ENCODE measurements at regions not wholly inside any gene's neighbourhood (a gene's known extent, or its start where the extent isn't known, plus 50 kb on each side); places are given as distances from the start of the nearest gene placed in this dataset.
"Not testable (repeated sequence)": the region's sequence is repeated elsewhere in the genome, so short reads cannot be mapped to it uniquely, and the experiment has no call there.

GRCh38 chr6:27040244-27041042 lies 207.1 kb upstream of the PRSS16 start:
- 25 to 29% methylated on average over 7 of the region's 7 CpGs for WGBS, 2 experiments (ENCODE audit: low coverage in 1 of 2, low lambda C conversion rate in 2 of 2, missing lambda C conversion rate in 2 of 2)
- H3K9me2 ChIP-seq (ENCODE audit: insufficient read depth) = no peaks in the 10 kb centered on the region
- in situ Hi-C loops (cut with MboI) = no loop called here
- no peaks in the 10 kb centered on the region for H3K36me3 ChIP-seq (ENCODE audit: low read depth)
- H2AFZ ChIP-seq = no peak overlapping the region
- no peak overlapping the region for H3K4me3 ChIP-seq
- H3K4me2 ChIP-seq (ENCODE audit: unreplicated experiment) = no peak overlapping the region
- H3K79me2 ChIP-seq (ENCODE audit: insufficient read depth) = no peaks in the 10 kb centered on the region
- no peaks in the 10 kb centered on the region for H3K9me3 ChIP-seq (ENCODE audit: low read depth)
- H4K20me1 ChIP-seq (ENCODE audit: insufficient read depth) = no peaks in the 10 kb centered on the region
- no peak for TF ChIP-seq EZH2phosphoT487 (IDR thresholded peaks at IDR 0.05; ENCODE audit: insufficient read depth, low read depth)
- no peak for TF ChIP-seq EZH2 (IDR thresholded peaks at IDR 0.05; ENCODE audit: insufficient read depth, poor library complexity, severe bottlenecking)
- DNase-seq = no peak
- H3K27me3 ChIP-seq (replicated peaks; ENCODE audit: insufficient read depth) = no peaks in the 10 kb centered on the region
- no peaks in the 10 kb centered on the region for H3F3A ChIP-seq (ENCODE audit: insufficient read depth)
- H3K9ac ChIP-seq = no peak overlapping the region
- no peak overlapping the region for H3K27ac ChIP-seq
- H3K4me1 ChIP-seq (ENCODE audit: insufficient read depth) = no peaks in the 10 kb centered on the region

GRCh38 chr6:27043244-27043643 lies 204.3 kb upstream of the PRSS16 start:
- H3K4me3 ChIP-seq = no peak overlapping the region
- H3K27me3 ChIP-seq (replicated peaks; ENCODE audit: insufficient read depth) = no peaks in the 10 kb centered on the region
- no peak overlapping the region for H3K4me2 ChIP-seq (ENCODE audit: unreplicated experiment)
- TF ChIP-seq EZH2 (IDR thresholded peaks at IDR 0.05; ENCODE audit: insufficient read depth, poor library complexity, severe bottlenecking) (no peak), EZH2phosphoT487 (IDR thresholded peaks at IDR 0.05; ENCODE audit: insufficient read depth, low read depth) (no peak)
- in situ Hi-C loops (cut with MboI) = no loop called here
- no peak overlapping the region for H3K27ac ChIP-seq
- H3K4me1 ChIP-seq (ENCODE audit: insufficient read depth) = no peaks in the 10 kb centered on the region
- H2AFZ ChIP-seq = no peak overlapping the region
- no peak for DNase-seq
- WGBS, 2 experiments (ENCODE audit: low coverage in 1 of 2, low lambda C conversion rate in 2 of 2, missing lambda C conversion rate in 2 of 2) = 53 to 68% methylated on average over 2 of the region's 2 CpGs
- no peaks in the 10 kb centered on the region for H3K9me2 ChIP-seq (ENCODE audit: insufficient read depth)
- H3K36me3 ChIP-seq (ENCODE audit: low read depth) = no peaks in the 10 kb centered on the region
- no peaks in the 10 kb centered on the region for H3K9me3 ChIP-seq (ENCODE audit: low read depth)
- no peak overlapping the region for H3K9ac ChIP-seq
- no peaks in the 10 kb centered on the region for H3K79me2 ChIP-seq (ENCODE audit: insufficient read depth)
- no peaks in the 10 kb centered on the region for H3F3A ChIP-seq (ENCODE audit: insufficient read depth)
- H4K20me1 ChIP-seq (ENCODE audit: insufficient read depth) = no peaks in the 10 kb centered on the region

- H3K36me3 ChIP-seq (ENCODE audit: low read depth); in situ Hi-C loops (cut with MboI): not testable (repeated sequence)
These were observed 202.4 kb upstream of the PRSS16 start for GRCh38 chr6:27045131-27045530.

GRCh38 chr6:27047725-27048124 lies 199.8 kb upstream of the PRSS16 start:
- H3F3A ChIP-seq (ENCODE audit: insufficient read depth); H3K4me1 ChIP-seq (ENCODE audit: insufficient read depth); H3K9me3 ChIP-seq (ENCODE audit: low read depth); H3K4me3 ChIP-seq; H3K36me3 ChIP-seq (ENCODE audit: low read depth); H3K9me2 ChIP-seq (ENCODE audit: insufficient read depth); in situ Hi-C loops (cut with MboI); DNase-seq; H3K4me2 ChIP-seq (ENCODE audit: unreplicated experiment); H3K27me3 ChIP-seq (replicated peaks; ENCODE audit: insufficient read depth); H3K79me2 ChIP-seq (ENCODE audit: insufficient read depth); H3K9ac ChIP-seq; H3K27ac ChIP-seq; H2AFZ ChIP-seq; H4K20me1 ChIP-seq (ENCODE audit: insufficient read depth): not testable (repeated sequence)
- 30 to 35% methylated on average over 5 of the region's 5 CpGs for WGBS, 2 experiments (ENCODE audit: low coverage in 1 of 2, low lambda C conversion rate in 2 of 2, missing lambda C conversion rate in 2 of 2)

More at GRCh38 chr6:27045131-27045530, 202.4 kb upstream of the PRSS16 start:
- H3K4me1 ChIP-seq (ENCODE audit: insufficient read depth); DNase-seq; H3K27me3 ChIP-seq (replicated peaks; ENCODE audit: insufficient read depth); H3K27ac ChIP-seq; H3K9me3 ChIP-seq (ENCODE audit: low read depth); H2AFZ ChIP-seq; H3K9ac ChIP-seq; H3K79me2 ChIP-seq (ENCODE audit: insufficient read depth); H3F3A ChIP-seq (ENCODE audit: insufficient read depth); H4K20me1 ChIP-seq (ENCODE audit: insufficient read depth); H3K4me3 ChIP-seq; H3K9me2 ChIP-seq (ENCODE audit: insufficient read depth); H3K4me2 ChIP-seq (ENCODE audit: unreplicated experiment): not testable (repeated sequence)
- WGBS, 2 experiments (ENCODE audit: low coverage in 1 of 2, low lambda C conversion rate in 2 of 2, missing lambda C conversion rate in 2 of 2) = 77 to 82% methylated on average over 13 to 26 of the region's 26 CpGs

All from GM23248 (cell line).